OCI-LY7 (cell line): ENCODE measurements at regions not wholly inside any gene's neighbourhood (a gene's known extent, or its start where the extent isn't known, plus 50 kb on each side); places are given as distances from the start of the nearest gene placed in this dataset.

ENCODE experiments used
- BruUV-seq: library from RNA; stranded (reverse); fragments of 400-500 nt; replicated peaks from 2 replicates; lab custom pipeline; 2021; lab: Mats Ljungman, UMichigan
- CTCF ChIA-PET: fragments of 300-600 bp; sonication (Branson Sonifier 250); formaldehyde crosslinking; loops from one replicate; lab custom pipeline; 2022; ENCODE audit warnings: antibody characterized with exemption; ENCODE audit not compliant: unreplicated experiment; lab: Charles Lee
- POLR2A ChIA-PET: fragments of 300-600 bp; sonication (Branson Sonifier 250); formaldehyde crosslinking; loops from one replicate; lab custom pipeline; 2022; ENCODE audit warnings: antibody characterized with exemption; lab: Charles Lee
- DNase-seq: peaks from one replicate; pipeline ENCODE4 v3.0.0-alpha.2; 2015; ENCODE audit warnings: low spot score
- H2AFZ ChIP-seq: fragments of 200-600 bp; sonication (generic), shearing (Covaris generic); 2 replicates; pipeline ENCODE4 v1.6.1; 2014; ENCODE audit warnings: mild to moderate bottlenecking, antibody characterized with exemption, low read length, moderate library complexity
- H3K27ac ChIP-seq: fragments of 200-600 bp; sonication (generic); 2 replicates; pipeline ENCODE4 v1.5.1; 2014; ENCODE audit warnings: mixed run types, low read depth, mild to moderate bottlenecking, moderate library complexity, low read length, inconsistent platforms; ENCODE audit not compliant: poor library complexity, severe bottlenecking
- H3K36me3 ChIP-seq: fragments of 200-600 bp; sonication (generic); 2 replicates; pipeline ENCODE4 v1.6.1; 2014; ENCODE audit warnings: mild to moderate bottlenecking, antibody characterized with exemption, low read length, moderate library complexity, mixed read lengths; ENCODE audit not compliant: insufficient read depth
- H3K4me1 ChIP-seq: fragments of 200-600 bp; sonication (generic); 2 replicates; pipeline ENCODE4 v1.5.1; 2014; ENCODE audit warnings: mild to moderate bottlenecking, low read length; ENCODE audit not compliant: insufficient read depth, poor library complexity, severe bottlenecking
- H3K4me2 ChIP-seq: fragments of 200-600 bp; sonication (generic); 2 replicates; pipeline ENCODE4 v1.6.1; 2014; ENCODE audit warnings: mild to moderate bottlenecking, low read length
- H3K4me3 ChIP-seq: fragments of 200-600 bp; sonication (generic); 2 replicates; pipeline ENCODE4 v1.5.1; 2014; ENCODE audit warnings: mild to moderate bottlenecking, low read depth, low read length; ENCODE audit not compliant: poor library complexity, severe bottlenecking
- H3K79me2 ChIP-seq: fragments of 200-600 bp; sonication (generic); 2 replicates; pipeline ENCODE4 v1.6.1; 2016; ENCODE audit warnings: low read depth, mild to moderate bottlenecking, low read length, moderate library complexity, mixed read lengths; ENCODE audit not compliant: insufficient read depth
- H3K9me2 ChIP-seq: fragments of 200-600 bp; sonication (generic); 2 replicates; pipeline ENCODE4 v1.6.1; 2016; ENCODE audit warnings: mild to moderate bottlenecking, low read length, mixed read lengths; ENCODE audit not compliant: insufficient read depth
- H3K9me3 ChIP-seq: fragments of 200-600 bp; sonication (generic); 2 replicates; pipeline ENCODE4 v1.6.1; 2014; ENCODE audit warnings: mild to moderate bottlenecking, mixed run types, low read length, mixed read lengths
- H4K20me1 ChIP-seq: fragments of 200-600 bp; sonication (generic); 2 replicates; pipeline ENCODE4 v1.6.1; 2014; ENCODE audit warnings: mild to moderate bottlenecking, antibody characterized with exemption, low read length, moderate library complexity, mixed read lengths; ENCODE audit not compliant: insufficient read depth
- EZH2phosphoT487 ChIP-seq: fragments of 200-600 bp; sonication (generic); IDR thresholded peaks from 2 replicates; pipeline ENCODE4 v1.6.1; 2018; ENCODE audit warnings: low read depth, borderline replicate concordance, mild to moderate bottlenecking, mixed run types, antibody characterized with exemption, low read length, moderate library complexity, mixed read lengths
- intact Hi-C: fragments of 100-400 bp; cut with micrococcal nuclease; formaldehyde crosslinking; loops from one replicate; pipeline ENCODE4 v1.10.0; 2022; ENCODE audit not compliant: unreplicated experiment
- TF ChIP-seq, protein P1 (sequence below): fragments of 200-600 bp; sonication (generic); conservative IDR thresholded peaks from 2 replicates; pipeline ENCODE4 v1.5.1; 2014; ENCODE audit warnings: mild to moderate bottlenecking, antibody characterized with exemption, low read length, moderate library complexity, mixed read lengths

DNA sequence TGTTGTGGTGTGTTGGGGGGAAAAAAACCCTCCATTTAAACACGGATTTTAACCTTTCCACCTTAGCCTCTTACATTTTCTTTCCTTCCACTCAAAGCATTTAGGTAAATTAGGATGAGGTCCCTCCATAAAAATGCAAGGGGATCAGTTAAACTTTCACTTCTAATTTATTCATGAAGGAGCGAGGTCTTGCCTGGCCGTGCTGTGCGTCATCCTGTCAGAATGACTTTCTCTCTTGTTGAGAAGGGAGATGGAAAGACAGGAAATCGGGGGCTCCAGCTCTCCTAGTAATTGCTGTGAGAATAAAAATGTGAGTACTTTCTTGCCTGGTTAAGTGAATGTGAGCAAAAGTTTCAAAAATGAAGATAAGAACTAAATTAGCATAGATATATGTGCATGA lies 962.3 kb upstream of the NR2F2 start:
- no TSS peak for BruUV-seq
- Histone ChIP-seq H3K4me3 (no peak overlapping the region), H3K9me3 (no peaks in the 10 kb centered on the region), H3K79me2 (no peaks in the 10 kb centered on the region), H3K4me1 (no peaks in the 10 kb centered on the region), H3K4me2 (no peak overlapping the region), H3K27ac (no peak overlapping the region), H3K36me3 (no peaks in the 10 kb centered on the region), H2AFZ (no peak overlapping the region), H4K20me1 (no peaks in the 10 kb centered on the region), H3K9me2 (no peaks in the 10 kb centered on the region)
- TF ChIP-seq, protein P1, sequence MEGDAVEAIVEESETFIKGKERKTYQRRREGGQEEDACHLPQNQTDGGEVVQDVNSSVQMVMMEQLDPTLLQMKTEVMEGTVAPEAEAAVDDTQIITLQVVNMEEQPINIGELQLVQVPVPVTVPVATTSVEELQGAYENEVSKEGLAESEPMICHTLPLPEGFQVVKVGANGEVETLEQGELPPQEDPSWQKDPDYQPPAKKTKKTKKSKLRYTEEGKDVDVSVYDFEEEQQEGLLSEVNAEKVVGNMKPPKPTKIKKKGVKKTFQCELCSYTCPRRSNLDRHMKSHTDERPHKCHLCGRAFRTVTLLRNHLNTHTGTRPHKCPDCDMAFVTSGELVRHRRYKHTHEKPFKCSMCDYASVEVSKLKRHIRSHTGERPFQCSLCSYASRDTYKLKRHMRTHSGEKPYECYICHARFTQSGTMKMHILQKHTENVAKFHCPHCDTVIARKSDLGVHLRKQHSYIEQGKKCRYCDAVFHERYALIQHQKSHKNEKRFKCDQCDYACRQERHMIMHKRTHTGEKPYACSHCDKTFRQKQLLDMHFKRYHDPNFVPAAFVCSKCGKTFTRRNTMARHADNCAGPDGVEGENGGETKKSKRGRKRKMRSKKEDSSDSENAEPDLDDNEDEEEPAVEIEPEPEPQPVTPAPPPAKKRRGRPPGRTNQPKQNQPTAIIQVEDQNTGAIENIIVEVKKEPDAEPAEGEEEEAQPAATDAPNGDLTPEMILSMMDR, result no peak
- no peak for TF ChIP-seq EZH2phosphoT487
- CTCF ChIA-PET, result no interaction called here
- intact Hi-C loops, result no loop called here
- DNase-seq, result no peak
- POLR2A ChIA-PET, result interaction anchor here (0.6 kb wide), 1 partner anchor 93 kb away, joined by 3 read pairs; no protein-coding TSS in a partner anchor

DNA sequence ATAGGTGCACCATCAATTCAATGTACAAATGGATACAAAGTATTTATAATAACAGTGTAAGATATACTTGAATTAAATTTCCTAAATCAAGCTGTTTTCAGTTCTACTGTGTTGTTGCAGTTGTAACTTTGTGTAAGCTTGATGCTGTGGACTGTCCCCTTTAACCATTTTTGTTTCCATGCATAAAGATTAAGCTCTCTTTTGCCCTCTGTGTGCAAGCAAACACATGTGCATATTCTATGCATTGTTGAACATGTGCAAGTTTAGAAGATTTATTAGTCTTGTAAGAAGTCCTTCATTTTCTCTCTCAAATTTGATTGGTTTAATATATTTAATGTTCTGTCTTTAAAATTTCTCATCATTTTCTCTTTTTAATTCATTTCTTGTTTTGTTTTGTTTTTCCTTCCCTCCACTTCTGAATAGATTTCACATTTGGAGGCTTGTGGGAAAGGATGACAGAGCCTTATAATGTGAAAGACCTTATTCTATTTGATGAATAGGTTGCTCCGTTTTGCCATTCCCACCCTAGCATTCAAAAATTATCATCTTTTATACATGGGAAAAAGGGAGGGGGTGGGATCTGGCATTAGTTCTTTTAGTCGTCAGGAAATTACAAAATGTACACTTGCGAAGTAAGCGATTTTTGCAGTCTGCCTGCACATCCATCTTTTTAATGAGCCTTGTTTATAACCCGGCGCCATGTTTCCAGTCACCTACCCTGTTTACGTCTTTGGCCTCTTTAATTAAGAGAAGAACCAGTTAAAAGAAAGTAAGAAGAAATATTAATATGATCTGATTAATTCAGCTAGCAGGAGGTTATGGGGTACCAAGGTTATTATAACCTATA lies 961.5 kb upstream of the NR2F2 start:
- H3K79me2 ChIP-seq, result no peaks in the 10 kb centered on the region
- no peaks in the 10 kb centered on the region for H4K20me1 ChIP-seq
- H3K27ac ChIP-seq, result no peak overlapping the region
- POLR2A ChIA-PET, result interaction anchor here (0.6 kb wide), 1 partner anchor 92 kb away, joined by 3 read pairs; no protein-coding TSS in a partner anchor
- no peak overlapping the region for H3K4me2 ChIP-seq
- no peaks in the 10 kb centered on the region for H3K4me1 ChIP-seq
- no peak for DNase-seq
- BruUV-seq, result no TSS peak
- CTCF ChIA-PET, result no interaction called here
- no peaks in the 10 kb centered on the region for H3K36me3 ChIP-seq
- intact Hi-C loops, result no loop called here
- H2AFZ ChIP-seq, result no peak overlapping the region
- H3K4me3 ChIP-seq, result no peak overlapping the region
- H3K9me2 ChIP-seq, result no peaks in the 10 kb centered on the region
- TF ChIP-seq, protein P1, result no peak
- TF ChIP-seq EZH2phosphoT487, result no peak
- no peaks in the 10 kb centered on the region for H3K9me3 ChIP-seq

DNA sequence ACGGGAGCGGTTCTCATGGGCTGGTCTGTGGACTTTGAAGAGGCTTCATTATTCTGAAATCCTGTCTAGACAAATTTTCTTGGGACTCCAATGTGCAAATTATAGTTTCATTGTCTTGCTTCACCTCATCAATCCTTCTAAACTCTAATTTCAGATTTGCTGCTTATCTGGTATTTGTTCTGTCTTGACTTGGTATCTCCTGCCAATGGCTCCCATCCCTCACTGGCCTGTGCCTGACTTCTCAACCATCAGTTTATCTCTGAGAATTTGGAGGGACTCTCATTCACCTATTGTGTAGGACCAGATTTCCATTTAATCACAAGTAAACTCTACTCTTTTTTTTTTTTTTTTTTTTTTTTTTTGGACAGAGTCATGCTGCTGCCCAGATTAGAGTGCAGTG lies 960.2 kb upstream of the NR2F2 start:
- TF ChIP-seq, protein P1, result no peak
- no peak for TF ChIP-seq EZH2phosphoT487
- Histone ChIP-seq H3K27ac (no peak overlapping the region), H3K36me3 (no peaks in the 10 kb centered on the region), H3K9me2 (no peaks in the 10 kb centered on the region), H4K20me1 (no peaks in the 10 kb centered on the region), H3K79me2 (no peaks in the 10 kb centered on the region), H3K4me3 (no peak overlapping the region), H3K4me2 (no peak overlapping the region), H3K9me3 (no peaks in the 10 kb centered on the region), H2AFZ (no peak overlapping the region), H3K4me1 (no peaks in the 10 kb centered on the region)
- CTCF ChIA-PET, result no interaction called here
- intact Hi-C loops, result no loop called here
- no TSS peak for BruUV-seq
- no peak for DNase-seq
- POLR2A ChIA-PET, result no interaction called here
